ENCODE measurements at regions not wholly inside any gene's neighbourhood (a gene's known extent, or its start where the extent isn't known, plus 50 kb on each side); places are given as distances from the start of the nearest gene placed in this dataset.

DNA sequence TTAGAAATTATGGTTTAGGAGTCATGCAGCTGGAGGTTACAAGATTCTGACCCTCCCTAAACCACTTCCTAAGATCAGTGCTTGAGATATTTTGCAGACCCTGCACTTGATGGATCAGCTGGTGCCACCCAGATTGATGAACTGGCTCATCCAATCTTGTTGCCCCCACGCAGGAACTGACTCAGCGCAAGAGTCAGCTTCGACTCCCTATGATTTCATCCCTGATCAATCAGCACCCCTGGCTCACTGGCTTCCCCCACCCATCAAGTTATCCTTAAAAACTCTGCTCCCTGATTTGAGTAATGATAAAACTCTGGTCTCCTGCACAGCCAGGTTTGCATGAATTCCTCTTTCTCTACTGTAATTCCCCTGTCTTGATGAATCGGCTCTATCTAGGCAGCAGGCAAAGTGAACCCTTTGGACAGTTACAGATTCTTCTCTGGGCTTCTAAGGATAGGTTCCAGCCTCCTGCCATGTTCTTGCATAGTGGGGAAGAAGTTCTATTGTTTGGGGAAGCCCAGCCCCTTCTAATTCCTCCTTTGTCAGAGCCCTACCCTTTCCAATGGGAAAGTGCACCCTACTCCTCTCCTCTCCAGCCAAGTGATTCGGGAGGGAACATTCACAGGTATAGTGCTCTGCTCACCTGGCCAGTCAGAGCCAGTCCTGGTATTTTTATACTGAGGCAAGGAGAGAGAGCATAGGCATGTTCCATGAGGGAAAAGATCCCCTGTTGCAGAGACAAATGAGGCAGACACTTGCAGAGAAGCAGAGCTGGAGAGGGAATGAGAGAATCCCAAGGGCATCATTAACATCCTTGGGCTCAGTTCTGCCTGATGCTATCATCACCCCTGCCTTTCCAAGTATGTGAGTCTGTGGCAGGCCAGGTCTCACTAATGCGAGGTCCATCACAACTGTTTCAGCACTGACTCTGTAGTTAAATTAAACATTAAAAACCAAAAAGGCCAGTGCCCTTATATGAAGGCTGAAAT, 224.4 kb upstream of the GALNT17 start:
- DNase-seq (ENCODE audit: low read depth), result no peak

- no peak for DNase-seq (ENCODE audit: low read depth)
These were observed 218.0 kb upstream of the GALNT17 start for GRCh38 chr7:70913924-70914323.

- DNase-seq (ENCODE audit: low read depth), result no peak
These were observed 216.9 kb upstream of the GALNT17 start for GRCh38 chr7:70915067-70915466.

DNA sequence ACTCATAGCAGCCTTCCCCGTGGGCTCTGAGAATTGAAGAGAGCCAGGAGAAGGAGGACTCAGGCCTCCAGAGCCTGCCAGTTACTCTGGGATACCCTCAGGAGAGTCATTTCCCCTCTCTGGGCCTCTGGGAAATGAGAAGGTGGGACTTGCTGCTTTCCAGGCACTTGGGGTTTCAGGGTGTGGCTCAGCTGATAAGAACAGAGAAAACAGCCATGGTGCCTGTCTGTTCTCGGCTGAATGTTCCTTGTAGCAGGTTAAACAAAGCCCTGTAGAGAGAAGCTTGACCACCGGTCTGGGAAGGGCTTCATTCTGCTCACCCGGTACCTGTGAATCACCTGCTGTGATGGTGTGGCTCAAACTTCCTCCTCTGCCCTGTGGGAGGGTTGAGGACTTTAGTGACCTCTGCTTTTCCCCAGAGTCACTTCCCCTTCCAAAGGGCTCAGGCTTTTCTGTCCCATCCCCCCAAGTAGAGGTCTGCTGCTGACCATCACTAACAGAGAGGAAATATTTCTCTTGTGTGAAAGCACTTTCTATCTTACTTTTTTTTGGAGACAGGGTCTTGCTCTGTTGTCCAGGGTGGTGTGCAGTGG, 212.4 kb upstream of the GALNT17 start:
- no peak for DNase-seq (ENCODE audit: low read depth)

- DNase-seq (ENCODE audit: low read depth), result no peak
These were observed 211.1 kb upstream of the GALNT17 start for GRCh38 chr7:70920876-70921275.

DNA sequence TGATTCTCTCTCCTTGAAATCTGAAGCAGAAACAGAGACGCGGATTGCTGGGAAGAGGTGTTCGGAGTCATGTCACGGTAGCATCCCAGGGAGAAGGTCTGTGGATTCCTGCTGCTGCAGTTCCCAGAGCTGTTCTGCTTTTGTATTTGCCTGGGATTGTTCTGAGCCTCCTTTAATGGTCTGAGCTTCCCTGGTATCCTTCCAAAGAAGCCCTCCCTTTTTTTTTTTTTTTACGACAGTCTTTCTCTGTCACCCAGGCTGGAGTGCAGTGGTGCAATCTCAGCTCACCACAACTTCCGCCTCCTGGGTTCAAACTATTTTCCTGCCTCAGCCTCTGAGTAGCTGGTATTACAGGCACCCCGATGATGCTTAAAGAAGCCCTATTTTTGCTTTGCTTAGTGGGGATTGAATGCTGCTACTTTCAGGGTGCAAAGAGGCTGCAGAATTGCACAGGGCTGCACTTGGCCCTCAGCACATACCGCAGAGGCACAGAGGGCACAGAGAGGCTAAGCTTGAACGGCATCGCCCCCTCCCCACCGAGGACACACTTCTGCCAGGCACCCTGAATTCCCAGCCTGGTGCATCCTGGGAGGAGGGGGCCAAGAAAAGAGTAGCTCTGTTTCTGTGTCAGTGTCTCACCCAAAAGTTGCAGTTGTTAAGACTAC, 208.6 kb upstream of the GALNT17 start:
- no peak for DNase-seq (ENCODE audit: low read depth)

DNA sequence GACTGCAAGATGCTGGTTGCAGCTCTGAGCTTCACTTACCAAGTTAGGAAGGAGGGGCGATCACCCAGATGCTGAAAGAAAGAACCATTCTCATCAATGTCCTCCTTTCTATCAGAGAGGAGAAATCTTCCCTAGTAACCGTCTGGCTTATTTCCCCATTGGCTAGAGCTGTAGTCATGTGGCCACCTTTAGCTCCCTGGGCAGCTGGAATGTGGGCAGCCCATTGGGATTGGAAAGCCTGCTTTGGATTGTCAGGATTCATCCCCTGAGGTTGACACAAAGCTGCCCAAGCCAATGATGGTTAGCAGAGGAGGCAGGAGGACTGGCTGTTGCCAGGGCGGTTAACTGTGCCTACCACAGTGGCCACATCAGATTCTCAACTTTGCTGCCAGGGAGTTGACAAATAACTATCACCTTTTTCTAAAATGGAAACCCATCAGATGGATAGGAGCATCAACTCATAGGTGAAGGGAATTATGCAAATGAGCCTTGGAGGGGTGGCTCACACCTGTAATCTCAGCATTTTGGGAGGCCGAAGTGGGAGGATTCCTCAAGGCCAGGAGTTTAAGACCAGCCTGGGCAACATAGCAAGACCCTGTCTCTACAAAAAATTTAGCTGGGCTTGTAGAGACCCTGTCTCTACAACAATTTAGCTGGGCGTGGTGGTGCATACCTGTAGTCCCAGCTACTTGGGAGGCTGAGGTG, 206.4 kb upstream of the GALNT17 start:
- no peak for DNase-seq (ENCODE audit: low read depth)

- no peak for DNase-seq (ENCODE audit: low read depth)
These were observed 205.3 kb upstream of the GALNT17 start for GRCh38 chr7:70926666-70927065.

DNA sequence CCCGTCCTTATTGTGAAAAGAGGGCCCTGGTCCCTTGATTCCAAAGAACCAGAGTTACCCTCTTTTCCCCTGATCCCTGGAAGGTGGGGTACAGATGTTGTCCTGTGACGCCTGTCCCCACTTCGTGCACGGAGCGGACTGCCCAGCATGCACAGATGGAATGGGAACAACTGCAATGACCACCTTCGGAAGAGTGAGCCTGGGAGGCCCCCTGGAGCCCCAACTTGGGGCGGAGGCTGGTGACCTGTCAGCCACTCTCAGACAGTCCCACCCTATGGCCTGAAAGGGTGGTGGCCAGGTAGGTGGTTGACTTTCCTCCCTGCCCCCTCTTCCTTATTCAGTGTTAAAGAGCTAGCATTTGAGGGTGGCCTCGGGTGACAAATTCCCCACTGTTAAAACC, 196.6 kb upstream of the GALNT17 start:
- DNase-seq (ENCODE audit: low read depth), result no peak

- no peak for DNase-seq (ENCODE audit: low read depth)
These were observed 196.1 kb upstream of the GALNT17 start for GRCh38 chr7:70935854-70936253.

GRCh38 chr7:70937424-70937823, 194.5 kb upstream of the GALNT17 start:
- no peak for DNase-seq (ENCODE audit: low read depth)

- DNase-seq (ENCODE audit: low read depth), result no peak
These were observed 191.3 kb upstream of the GALNT17 start for GRCh38 chr7:70940597-70940996.

DNA sequence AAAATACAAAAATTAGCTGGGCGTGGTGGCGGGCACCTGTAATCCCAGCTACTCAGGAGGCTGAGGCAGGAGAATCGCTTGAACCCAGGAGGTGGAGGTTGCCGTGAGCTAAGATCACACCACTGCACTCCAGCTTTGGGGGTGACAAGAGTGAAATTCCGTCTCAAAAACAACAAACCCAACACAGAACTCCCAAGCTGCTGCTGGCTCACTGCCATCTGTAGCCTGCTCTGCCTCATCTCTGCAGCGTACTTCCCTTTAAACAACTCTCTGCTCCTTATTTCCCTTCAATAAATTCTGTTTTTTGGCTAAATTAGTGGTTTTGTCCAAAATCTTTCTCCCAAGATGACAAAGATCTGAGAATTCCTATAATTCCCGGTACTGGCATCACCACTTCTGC, 189.2 kb upstream of the GALNT17 start:
- DNase-seq (ENCODE audit: low read depth), result no peak

DNA sequence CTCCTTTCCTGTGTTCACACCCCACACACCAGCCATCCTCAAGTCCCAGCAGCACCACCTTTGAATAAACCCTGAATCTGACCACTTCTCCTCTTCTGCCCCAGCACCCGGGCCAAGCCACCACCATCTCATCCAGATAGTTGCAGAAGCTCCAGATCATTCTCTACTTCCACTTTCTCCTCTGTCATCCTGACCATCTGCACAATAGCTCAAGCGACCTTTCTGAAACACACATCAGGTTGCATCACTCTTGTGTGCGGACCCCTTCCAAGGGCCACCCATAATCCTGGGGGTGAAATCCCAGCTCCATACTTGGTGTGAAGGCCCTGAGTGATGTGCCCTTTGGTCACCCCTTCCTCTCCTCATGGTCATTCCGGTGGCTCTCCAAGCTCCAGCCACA, 187.4 kb upstream of the GALNT17 start:
- DNase-seq (ENCODE audit: low read depth), result no peak

GRCh38 chr7:70947181-70947580, 184.8 kb upstream of the GALNT17 start:
- DNase-seq (ENCODE audit: low read depth), result no peak

- no peak for DNase-seq (ENCODE audit: low read depth)
These were observed 182.1 kb upstream of the GALNT17 start for GRCh38 chr7:70949862-70950261.

DNA sequence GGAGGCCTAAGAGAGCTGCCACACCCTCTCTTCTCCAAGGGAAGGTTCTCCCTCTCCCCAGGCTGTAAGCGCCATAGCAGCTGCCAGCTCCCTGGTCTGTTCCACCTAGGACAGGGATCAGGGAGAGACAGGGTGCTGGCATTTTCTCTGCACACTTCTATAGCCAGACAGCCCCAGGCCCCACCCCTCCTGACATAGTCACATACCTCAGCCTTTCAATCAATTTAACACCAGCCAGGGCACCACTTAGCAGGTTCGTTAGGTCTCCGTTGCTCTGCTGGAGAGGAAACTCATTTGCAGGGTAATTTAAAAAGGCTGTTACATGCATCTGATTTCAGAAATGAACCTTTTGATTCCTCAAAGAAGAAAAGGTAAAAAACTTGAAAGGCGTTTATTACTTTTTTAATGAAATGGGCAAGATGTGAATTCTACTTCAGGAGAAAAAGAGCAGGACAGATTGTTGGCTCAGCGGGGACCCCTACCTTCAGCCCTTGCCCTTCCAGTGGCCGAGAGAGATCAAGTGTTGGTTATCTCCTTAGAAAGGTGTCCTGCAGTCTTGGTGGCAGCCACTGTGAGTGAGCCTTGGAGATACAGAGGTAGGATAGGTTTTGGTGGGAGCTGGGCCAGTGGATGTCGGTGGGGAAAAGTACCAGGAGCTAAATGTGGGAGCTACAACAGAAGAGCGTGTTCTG, 180.5 kb upstream of the GALNT17 start:
- no peak for DNase-seq (ENCODE audit: low read depth)

DNA sequence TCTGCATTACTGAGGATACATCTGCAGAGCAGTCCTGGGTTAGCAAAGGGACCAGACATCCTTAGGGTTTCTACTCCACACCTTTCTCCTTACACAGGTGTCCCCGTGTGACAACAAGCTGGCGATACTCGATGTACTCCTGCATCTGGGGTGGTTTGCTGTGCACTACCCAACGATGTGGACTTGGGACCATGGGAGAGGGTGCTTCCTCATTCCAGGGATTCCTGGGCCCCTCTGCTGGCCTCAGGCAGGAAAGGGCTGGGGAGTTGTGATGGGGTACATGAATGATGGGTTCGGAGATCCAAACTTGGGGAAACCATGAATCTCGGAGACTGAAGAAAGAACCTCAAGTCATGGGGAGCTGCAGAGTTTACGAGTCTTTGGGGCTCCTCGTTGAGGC, 179.6 kb upstream of the GALNT17 start:
- DNase-seq (ENCODE audit: low read depth), result no peak

- no peak for DNase-seq (ENCODE audit: low read depth)
These were observed 178.6 kb upstream of the GALNT17 start for GRCh38 chr7:70953331-70953741.

GRCh38 chr7:70953796-70954195, 178.1 kb upstream of the GALNT17 start:
- no peak for DNase-seq (ENCODE audit: low read depth)

DNA sequence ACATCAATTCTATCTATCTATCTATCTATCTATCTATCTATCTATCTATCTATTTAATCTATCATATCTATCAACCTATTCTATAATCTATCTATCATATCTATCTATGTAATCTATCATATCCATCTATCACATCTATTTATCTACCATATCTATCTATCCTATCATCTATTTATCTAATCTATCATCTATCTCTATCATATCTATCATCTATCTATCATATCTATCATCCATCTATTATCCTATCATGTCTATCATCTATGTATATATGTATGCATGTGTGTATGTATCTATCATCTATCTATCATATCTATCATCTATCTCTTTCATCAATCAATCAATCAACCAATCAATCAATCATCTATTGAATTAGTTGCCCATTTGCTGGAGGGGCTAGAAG, 159.3 kb upstream of the GALNT17 start:
- no peak for DNase-seq (ENCODE audit: low read depth)

- no peak for DNase-seq (ENCODE audit: low read depth)
These were observed 156.2 kb upstream of the GALNT17 start for GRCh38 chr7:70975754-70976153.
